ENCODE measurements at regions not wholly inside any gene's neighbourhood (a gene's known extent, or its start where the extent isn't known, plus 50 kb on each side); places are given as distances from the start of the nearest gene placed in this dataset.

DNA sequence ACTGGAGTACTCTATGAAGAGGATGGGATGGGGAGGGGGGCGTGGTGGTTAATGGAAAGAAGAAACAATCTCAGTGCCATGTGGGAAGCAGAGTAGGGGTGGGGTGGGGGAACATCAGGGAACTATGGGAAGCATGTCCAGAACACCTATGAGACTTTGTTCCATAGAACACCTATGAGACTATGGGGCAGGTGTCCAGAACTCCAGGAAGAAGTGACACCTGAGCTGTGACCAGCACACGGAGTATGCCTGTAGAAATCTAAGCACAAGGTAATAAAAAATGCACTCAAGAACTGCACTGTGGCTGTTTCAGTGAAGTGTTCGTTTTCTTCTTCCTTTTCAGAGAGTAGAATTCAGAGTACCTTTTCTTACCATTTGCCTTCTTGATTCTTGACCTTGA is 704.8 kb upstream of the TENM3 start:
- no peak for DNase-seq (ENCODE audit: low read depth in 2 of 2)

GRCh38 chr4:181541396-181541795 is 701.8 kb upstream of the TENM3 start:
- DNase-seq (ENCODE audit: low read depth in 2 of 2), result no peak

GRCh38 chr4:181548873-181549575 is 694.2 kb upstream of the TENM3 start:
- DNase-seq (ENCODE audit: low read depth in 2 of 2), result no peak

- no peak for DNase-seq (ENCODE audit: low read depth in 2 of 2)
These were observed 693.5 kb upstream of the TENM3 start for GRCh38 chr4:181549576-181550188.

DNA sequence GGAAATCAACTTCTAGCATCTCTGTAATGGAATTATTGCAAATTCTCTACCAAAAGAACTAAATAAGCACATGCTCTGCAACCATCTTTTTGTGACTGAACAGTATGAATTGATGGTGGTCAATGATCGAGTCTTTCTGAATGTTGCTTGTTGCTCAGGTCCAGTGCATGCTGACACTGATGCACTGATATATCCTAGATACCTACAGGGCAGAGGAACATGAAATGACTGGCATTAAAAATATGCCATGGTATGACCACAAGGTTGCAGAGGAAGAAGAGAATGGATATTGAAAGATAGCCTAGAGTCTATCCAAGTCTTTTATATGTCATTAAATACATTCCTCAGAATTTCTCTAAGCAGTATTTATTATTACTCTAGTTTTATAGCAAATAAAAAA is 692.8 kb upstream of the TENM3 start:
- no peak for DNase-seq (ENCODE audit: low read depth in 2 of 2)

GRCh38 chr4:181559637-181560036 is 683.6 kb upstream of the TENM3 start:
- DNase-seq (ENCODE audit: low read depth in 2 of 2), result no peak

- no peak for DNase-seq (ENCODE audit: low read depth in 2 of 2)
These were observed 680.8 kb upstream of the TENM3 start for GRCh38 chr4:181562399-181562798.

DNA sequence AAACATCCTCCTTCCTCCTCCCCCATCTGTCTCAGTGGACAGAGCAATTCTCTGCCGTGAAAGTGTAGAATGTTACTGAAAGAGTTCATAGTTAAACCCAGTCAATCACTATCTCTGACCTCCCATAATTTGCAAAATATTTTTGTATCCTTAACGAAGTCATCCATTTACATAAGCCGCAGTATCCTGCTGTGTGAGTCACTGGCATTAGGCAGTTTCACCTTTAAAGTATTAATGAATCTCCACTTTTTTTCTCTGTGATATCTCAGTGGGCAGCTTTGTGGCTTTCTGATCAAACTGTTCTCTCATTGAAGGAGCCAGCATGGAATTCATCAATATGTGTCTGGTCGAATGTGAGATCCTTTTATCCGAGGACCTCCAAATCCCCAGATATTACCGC is 678.6 kb upstream of the TENM3 start:
- no peak for DNase-seq (ENCODE audit: low read depth in 2 of 2)

- DNase-seq (ENCODE audit: low read depth in 2 of 2), result no peak
These were observed 676.7 kb upstream of the TENM3 start for GRCh38 chr4:181566490-181566889.

GRCh38 chr4:181569553-181569952 is 673.6 kb upstream of the TENM3 start:
- no peak for DNase-seq (ENCODE audit: low read depth in 2 of 2)

DNA sequence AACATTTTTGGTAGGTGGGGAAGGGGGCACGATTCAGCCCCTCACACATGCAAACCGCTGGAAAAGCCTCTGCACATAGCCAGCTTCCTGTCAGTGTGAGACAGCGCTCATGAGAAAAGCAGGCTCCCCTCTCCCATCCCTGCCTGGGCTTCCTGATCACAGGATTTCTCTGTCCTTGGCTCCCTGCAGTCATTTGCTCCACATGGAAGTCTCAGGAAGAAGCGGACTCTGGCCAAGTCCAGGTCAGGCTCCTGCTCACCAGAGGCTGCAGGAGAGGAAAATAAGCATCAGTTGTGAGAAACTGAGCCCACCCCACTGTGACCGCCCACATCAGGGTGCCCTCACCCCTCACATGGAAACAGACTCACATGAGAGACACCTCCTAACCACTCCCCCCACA is 664.3 kb upstream of the TENM3 start:
- DNase-seq (ENCODE audit: low read depth in 2 of 2), result no peak

DNA sequence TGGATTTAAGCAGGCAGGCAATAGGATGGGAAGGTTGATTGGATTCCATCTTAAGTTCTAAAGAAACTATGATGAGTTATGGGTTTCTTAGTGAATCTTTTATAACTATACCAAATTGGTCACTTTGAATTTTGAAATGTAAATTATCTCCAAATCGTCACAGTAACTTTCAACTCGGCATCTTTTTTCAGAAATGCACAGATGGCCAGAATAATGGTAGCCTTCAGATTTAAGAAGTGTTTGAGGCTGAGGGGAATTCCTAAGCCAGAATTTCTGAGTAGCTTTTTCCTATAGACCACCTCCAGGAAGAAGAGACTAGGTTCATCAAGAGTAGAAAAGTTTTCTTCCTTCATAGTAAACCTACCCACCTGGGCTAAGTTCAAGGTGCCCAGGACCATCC is 663.7 kb upstream of the TENM3 start:
- DNase-seq (ENCODE audit: low read depth in 2 of 2), result no peak

DNA sequence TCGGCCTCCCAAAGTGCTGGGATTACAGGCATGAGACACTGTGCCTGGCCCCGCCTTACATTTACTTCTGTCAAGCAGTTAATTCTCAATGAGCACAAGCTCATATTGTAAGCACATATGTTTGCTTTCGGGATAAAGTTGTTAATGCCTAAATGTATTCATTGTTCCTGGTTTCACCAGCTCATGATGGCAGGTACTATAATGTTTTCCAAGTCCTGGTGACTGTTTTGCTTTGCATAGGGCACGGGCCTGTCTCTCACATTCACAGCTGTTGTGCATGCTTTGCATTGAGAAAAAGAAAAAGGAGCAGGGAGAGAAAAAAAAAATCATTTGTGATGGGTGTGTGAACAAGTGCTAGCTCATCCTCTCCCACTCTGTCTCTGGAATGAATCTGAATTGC is 661.2 kb upstream of the TENM3 start:
- DNase-seq (ENCODE audit: low read depth in 2 of 2), result no peak

GRCh38 chr4:181582595-181582994 is 660.6 kb upstream of the TENM3 start:
- DNase-seq (ENCODE audit: low read depth in 2 of 2), result no peak

DNA sequence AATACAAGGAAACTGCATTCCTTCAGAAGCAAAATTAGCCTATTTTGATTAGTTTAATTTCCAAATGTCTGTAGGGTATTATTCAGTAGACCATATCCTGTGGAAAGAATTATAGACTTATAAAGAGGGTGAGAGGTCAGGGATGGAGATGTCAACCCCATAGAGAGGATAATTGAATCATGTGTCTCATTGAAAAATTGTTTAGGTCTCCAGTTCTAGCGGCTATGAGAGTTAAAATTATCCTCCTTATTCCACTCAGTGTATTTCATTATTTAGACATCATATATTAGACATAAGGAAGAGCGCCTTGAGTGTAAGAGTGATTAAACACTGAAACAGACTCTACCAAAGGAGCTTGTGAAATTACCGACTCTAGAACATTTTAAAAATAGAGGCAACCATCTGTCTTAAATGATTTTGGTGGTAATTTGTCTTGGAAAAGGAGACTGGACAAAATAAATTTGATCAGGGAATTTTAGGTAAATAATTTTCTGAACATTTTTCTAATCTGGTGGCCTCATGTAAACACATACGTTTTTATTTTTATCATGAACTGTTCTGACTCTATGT is 654.4 kb upstream of the TENM3 start:
- no peak for DNase-seq (ENCODE audit: low read depth in 2 of 2)

DNA sequence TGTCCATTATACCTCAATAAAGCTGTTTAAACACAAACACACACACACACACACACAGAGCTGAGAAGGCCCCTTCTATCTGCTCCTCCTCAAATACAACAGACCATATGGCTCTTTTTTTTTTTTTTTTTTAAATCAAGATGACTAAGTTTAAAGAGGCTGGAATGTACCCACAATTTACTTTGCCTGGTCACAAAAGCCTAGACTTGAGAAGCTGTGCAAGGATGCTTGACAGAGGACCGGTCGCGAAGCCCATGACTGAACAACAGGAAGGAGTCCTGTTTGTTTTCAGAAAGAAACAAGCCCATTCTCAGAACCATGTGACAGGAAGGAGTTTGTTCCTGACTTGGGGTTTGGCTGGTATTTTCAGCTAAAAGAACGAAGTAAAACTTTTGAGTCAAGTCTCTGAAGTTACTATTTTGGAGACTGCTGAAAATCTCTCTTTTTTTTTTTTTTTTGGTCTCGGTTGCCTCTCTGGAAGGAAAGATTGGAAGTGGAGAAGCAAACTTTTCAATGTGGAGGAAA is 650.9 kb upstream of the TENM3 start:
- DNase-seq (ENCODE audit: low read depth in 2 of 2), result no peak

GRCh38 chr4:181593703-181594102 is 649.5 kb upstream of the TENM3 start:
- no peak for DNase-seq (ENCODE audit: low read depth in 2 of 2)

GRCh38 chr4:181594188-181594587 is 649.0 kb upstream of the TENM3 start:
- no peak for DNase-seq (ENCODE audit: low read depth in 2 of 2)

DNA sequence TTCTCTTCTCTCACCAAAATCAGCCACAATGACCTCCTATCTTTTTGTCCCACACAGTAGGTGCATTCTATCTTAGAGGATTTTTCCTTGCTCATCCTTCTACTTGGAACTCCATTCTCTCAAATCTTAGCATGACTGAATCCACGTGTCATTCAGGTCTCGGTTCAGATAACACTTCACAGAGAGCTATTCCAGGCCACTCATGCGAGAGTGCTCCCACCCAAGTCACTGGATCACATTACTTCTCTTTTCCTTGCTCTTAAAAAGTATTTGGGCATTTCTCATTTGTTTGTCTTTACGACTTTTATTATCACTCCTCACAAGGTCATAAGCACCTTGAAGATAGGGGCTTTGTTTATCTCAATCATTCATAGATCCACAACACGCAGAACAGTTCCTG is 647.5 kb upstream of the TENM3 start:
- no peak for DNase-seq (ENCODE audit: low read depth in 2 of 2)

DNA sequence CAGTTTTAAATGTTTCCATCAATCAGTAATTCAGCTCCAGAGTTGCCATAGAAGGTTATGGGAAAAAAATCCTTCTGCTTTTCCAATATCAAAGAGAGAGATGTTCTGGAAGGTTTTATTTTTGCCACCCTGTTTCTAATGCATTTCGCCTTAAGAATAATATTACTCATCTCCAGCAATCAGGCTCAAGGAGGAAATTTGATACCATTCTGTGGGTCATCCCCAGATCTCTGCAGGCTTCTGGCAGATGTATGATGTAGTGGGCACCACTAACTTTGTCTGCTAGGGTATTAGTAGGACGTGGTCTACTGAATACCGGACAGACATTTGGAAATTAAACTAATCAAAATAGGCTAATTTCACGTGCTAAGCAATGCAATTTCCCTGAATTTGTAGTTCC is 645.4 kb upstream of the TENM3 start:
- DNase-seq (ENCODE audit: low read depth in 2 of 2), result no peak

DNA sequence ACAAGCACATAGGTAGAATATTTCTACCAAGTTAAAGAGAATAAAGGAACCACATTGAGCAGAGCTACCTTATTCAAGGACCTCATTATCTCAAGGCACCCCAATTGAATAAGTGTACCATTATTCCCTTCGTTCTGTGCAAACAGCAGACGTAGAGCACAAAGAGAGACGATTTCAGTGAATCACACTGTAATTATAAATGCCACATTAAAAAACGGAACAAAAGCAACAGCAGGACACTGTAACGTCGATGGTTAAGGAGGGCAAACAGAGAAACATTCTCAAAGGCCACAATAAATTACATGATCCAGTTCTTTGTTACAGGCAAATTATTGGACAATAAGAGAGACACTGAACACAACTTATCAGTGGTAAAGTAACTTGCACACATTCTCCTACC is 644.1 kb upstream of the TENM3 start:
- no peak for DNase-seq (ENCODE audit: low read depth in 2 of 2)

DNA sequence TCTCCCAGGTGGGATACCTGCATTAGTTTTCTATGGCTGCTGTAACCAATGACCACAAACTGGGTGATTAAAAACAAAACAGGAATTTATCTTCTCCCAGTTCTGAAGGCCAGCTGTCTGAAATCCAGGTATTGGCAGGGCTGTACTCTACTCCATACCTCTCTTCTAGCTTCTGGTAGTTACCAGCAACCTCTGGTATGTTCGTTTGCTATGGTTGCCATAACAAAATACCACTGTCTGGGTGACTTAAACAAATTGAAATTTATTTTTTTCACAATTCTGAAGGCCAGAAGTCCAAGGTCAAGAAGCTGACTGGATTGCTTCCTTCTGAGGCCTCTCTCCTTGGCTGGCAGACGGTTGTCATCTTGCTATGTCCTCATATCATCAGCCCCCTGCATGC is 642.1 kb upstream of the TENM3 start:
- no peak for DNase-seq (ENCODE audit: low read depth in 2 of 2)

DNA sequence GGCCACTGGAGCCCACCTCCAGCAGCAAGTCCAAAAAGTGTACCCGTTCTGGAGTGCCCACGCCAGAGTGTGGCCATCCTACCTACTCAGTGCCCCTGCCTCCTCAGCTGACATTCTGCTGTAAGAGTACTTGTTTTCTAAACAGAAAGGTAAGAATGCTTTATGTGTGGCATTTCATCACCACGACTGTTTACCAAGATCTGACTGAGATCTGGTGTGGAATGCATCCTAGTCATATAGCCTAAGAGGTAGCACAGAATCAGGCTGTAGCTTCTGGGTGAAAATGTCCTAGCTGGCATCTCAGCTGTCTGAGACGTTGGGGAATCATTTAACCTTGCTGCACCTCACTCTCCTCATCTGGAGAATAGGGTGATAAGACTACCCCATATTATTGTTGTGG is 638.7 kb upstream of the TENM3 start:
- no peak for DNase-seq (ENCODE audit: low read depth in 2 of 2)

Measured in stimulated activated CD4-positive, alpha-beta T cell treated with anti-CD3 and anti-CD28 coated beads, Interleukin-1b, Interleukin-23, amount 100 ng/mL, for 4 hours (primary cell).